Stimulated activated CD4-positive, alpha-beta T cell treated with anti-CD3 and anti-CD28 coated beads, Interleukin-12 subunit alpha, Interleukin-12 subunit beta, amount 100 ng/mL, for 24 hours (primary cell): ENCODE measurements at regions not wholly inside any gene's neighbourhood (a gene's known extent, or its start where the extent isn't known, plus 50 kb on each side); places are given as distances from the start of the nearest gene placed in this dataset.

Source experiments
- DNase-seq, 2 experiments: peaks; one replicate each; pipeline ENCODE4 v3.0.0-alpha.2; 2020; ENCODE audit warnings: low read depth in 2 of 2

GRCh38 chr5:40278881-40279280 lies 400.8 kb upstream of the PTGER4 start:
- no peak for DNase-seq

- peak in 1 of 2 experiments; percentile 29 for DNase-seq
Measured at GRCh38 chr5:40277161-40277906, 402.4 kb upstream of the PTGER4 start.

- no peak for DNase-seq
Measured at GRCh38 chr5:40276426-40277102, 403.2 kb upstream of the PTGER4 start.

- DNase-seq: no peak
Measured at GRCh38 chr5:40274568-40274967, 405.1 kb upstream of the PTGER4 start.

- DNase-seq: no peak
Measured at GRCh38 chr5:40273936-40274335, 405.8 kb upstream of the PTGER4 start.

- DNase-seq: no peak
Measured at GRCh38 chr5:40271476-40271875, 408.2 kb upstream of the PTGER4 start.

GRCh38 chr5:40270274-40270845 lies 409.4 kb upstream of the PTGER4 start:
- no peak for DNase-seq

- DNase-seq: no peak
Measured at GRCh38 chr5:40268088-40268487, 411.6 kb upstream of the PTGER4 start.

GRCh38 chr5:40266952-40267351 lies 412.8 kb upstream of the PTGER4 start:
- DNase-seq: no peak

GRCh38 chr5:40261984-40262383 lies 417.7 kb upstream of the PTGER4 start:
- DNase-seq: no peak

- DNase-seq: no peak
Measured at GRCh38 chr5:40260361-40260760, 419.4 kb upstream of the PTGER4 start.

GRCh38 chr5:40258222-40258621 lies 421.5 kb upstream of the PTGER4 start:
- no peak for DNase-seq

GRCh38 chr5:40240671-40241070 lies 439.0 kb upstream of the PTGER4 start:
- no peak for DNase-seq

GRCh38 chr5:40240111-40240510 lies 439.6 kb upstream of the PTGER4 start:
- DNase-seq: peak in 1 of 2 experiments; percentile 34

GRCh38 chr5:40238066-40238745 lies 441.5 kb upstream of the PTGER4 start:
- no peak for DNase-seq

GRCh38 chr5:40235471-40236400 lies 444.0 kb upstream of the PTGER4 start:
- DNase-seq: no peak

- no peak for DNase-seq
Measured at GRCh38 chr5:40233268-40233667, 446.4 kb upstream of the PTGER4 start.

GRCh38 chr5:40227931-40228330 lies 451.8 kb upstream of the PTGER4 start:
- DNase-seq: no peak

- DNase-seq: no peak
Measured at GRCh38 chr5:40227366-40227765, 452.3 kb upstream of the PTGER4 start.

GRCh38 chr5:40226906-40227305 lies 452.8 kb upstream of the PTGER4 start:
- no peak for DNase-seq

- peak in 1 of 2 experiments; percentile 10 for DNase-seq
Measured at GRCh38 chr5:40225147-40225546, 454.6 kb upstream of the PTGER4 start.
